Gastrocnemius medialis (tissue), 4 donors: ENCODE measurements at regions not wholly inside any gene's neighbourhood (a gene's known extent, or its start where the extent isn't known, plus 50 kb on each side); places are given as distances from the start of the nearest gene placed in this dataset.

Experiments used
- CTCF ChIP-seq, 5 experiments: fragments of 450-650 bp in 3 of 5; fragments of 200-600 bp in 2 of 5; sonication (generic) in 2 of 5; IDR thresholded peaks in 4 of 5; conservative IDR thresholded peaks in 1 of 5; 1 replicate in 4 of 5; 2 replicates in 1 of 5; pipeline ENCODE4 v1.5.1; 2016 to 2019; ENCODE audit warnings: antibody characterized with exemption in 5 of 5, mild to moderate bottlenecking in 3 of 5, moderate library complexity in 3 of 5
- POLR2A ChIP-seq, 2 donors: fragments of 450-650 bp; IDR thresholded peaks; one replicate each; pipeline ENCODE4 v1.6.1; 2017; ENCODE audit warnings: antibody characterized with exemption in 2 of 2, mild to moderate bottlenecking in 2 of 2, moderate library complexity in 2 of 2

GRCh38 chr20:24207803-24208300 lies 219.3 kb upstream of the GGTLC1 start:
- no peak for TF ChIP-seq POLR2A (IDR thresholded peaks at IDR 0.05)
- no peak for TF ChIP-seq CTCF (IDR thresholded peaks at IDR 0.05 in 4 of 5, conservative IDR thresholded peaks at IDR 0.05 in 1 of 5)
